ENCODE measurements at regions not wholly inside any gene's neighbourhood (a gene's known extent, or its start where the extent isn't known, plus 50 kb on each side); places are given as distances from the start of the nearest gene placed in this dataset.

- Mint-ChIP-seq H3K27ac (no peak overlapping the region), H3K27me3 (ENCODE audit: low read depth) (no peaks in the 10 kb centered on the region), H3K9me3 (no peaks in the 10 kb centered on the region), H3K4me3 (no peak overlapping the region), H3K36me3 (no peaks in the 10 kb centered on the region), H3K4me1 (peaks cover 18% of the 10 kb centered on the region)
- POLR2A ChIA-PET = no interaction called here
- CTCF ChIA-PET = no interaction called here
- ATAC-seq = no peak
- TF ChIP-seq NR3C1 (CRISPR knock-in tag; conservative IDR thresholded peaks at IDR 0.05; ENCODE audit: low read depth) = no peak
- no peak for TF ChIP-seq CREB1 (CRISPR knock-in tag; IDR thresholded peaks at IDR 0.05)
- TF ChIP-seq JUN (CRISPR knock-in tag; IDR thresholded peaks at IDR 0.05) = no peak
- TF ChIP-seq ZNF425 (CRISPR knock-in tag; conservative IDR thresholded peaks at IDR 0.05) = no peak
- TF ChIP-seq SOX15 (CRISPR knock-in tag; IDR thresholded peaks at IDR 0.05) = no peak
- TF ChIP-seq MXD4 (CRISPR knock-in tag; IDR thresholded peaks at IDR 0.05; ENCODE audit: borderline replicate concordance) = no peak
- no peak for TF ChIP-seq ARID4B (CRISPR knock-in tag; IDR thresholded peaks at IDR 0.05; ENCODE audit: borderline replicate concordance)
- no peak for TF ChIP-seq TP53 (CRISPR knock-in tag; IDR thresholded peaks at IDR 0.05)
- no peak for TF ChIP-seq E2F4 (CRISPR knock-in tag; IDR thresholded peaks at IDR 0.05; ENCODE audit: borderline replicate concordance, low read depth)
- no peak for TF ChIP-seq FOXJ3 (CRISPR knock-in tag; IDR thresholded peaks at IDR 0.05; ENCODE audit: borderline replicate concordance)
- no peak for TF ChIP-seq NR2C2 (CRISPR knock-in tag; IDR thresholded peaks at IDR 0.05)
- no peak for TF ChIP-seq CREM (CRISPR knock-in tag; IDR thresholded peaks at IDR 0.05)
- no peak for TF ChIP-seq ZNF121 (CRISPR knock-in tag; IDR thresholded peaks at IDR 0.05)
- TF ChIP-seq ZNF219 (CRISPR knock-in tag; IDR thresholded peaks at IDR 0.05; ENCODE audit: borderline replicate concordance) = no peak
- TF ChIP-seq KAT7 (CRISPR knock-in tag; IDR thresholded peaks at IDR 0.05; ENCODE audit: borderline replicate concordance) = no peak
- no peak for TF ChIP-seq OVOL2 (CRISPR knock-in tag; IDR thresholded peaks at IDR 0.05; ENCODE audit: borderline replicate concordance)
- no peak for TF ChIP-seq MYBL2 (CRISPR knock-in tag; IDR thresholded peaks at IDR 0.05)
- TF ChIP-seq ZNF532 (CRISPR knock-in tag; IDR thresholded peaks at IDR 0.05; ENCODE audit: borderline replicate concordance) = no peak
- TF ChIP-seq AR (CRISPR knock-in tag; IDR thresholded peaks at IDR 0.05) = no peak
- no peak for TF ChIP-seq ZNF423 (CRISPR knock-in tag; IDR thresholded peaks at IDR 0.05)
- DNase-seq (ENCODE audit: low spot score) = no peak
Measured at GRCh38 chr3:178019645-178020044, 516.6 kb upstream of the KCNMB2 start.
